Globus pallidus (tissue), 1 donor: ENCODE measurements at regions not wholly inside any gene's neighbourhood (a gene's known extent, or its start where the extent isn't known, plus 50 kb on each side); places are given as distances from the start of the nearest gene placed in this dataset.

Experiments used
- DNase-seq: peaks from one replicate; pipeline ENCODE4 v3.0.0-alpha.2; 2015; ENCODE audit warnings: low spot score

DNA sequence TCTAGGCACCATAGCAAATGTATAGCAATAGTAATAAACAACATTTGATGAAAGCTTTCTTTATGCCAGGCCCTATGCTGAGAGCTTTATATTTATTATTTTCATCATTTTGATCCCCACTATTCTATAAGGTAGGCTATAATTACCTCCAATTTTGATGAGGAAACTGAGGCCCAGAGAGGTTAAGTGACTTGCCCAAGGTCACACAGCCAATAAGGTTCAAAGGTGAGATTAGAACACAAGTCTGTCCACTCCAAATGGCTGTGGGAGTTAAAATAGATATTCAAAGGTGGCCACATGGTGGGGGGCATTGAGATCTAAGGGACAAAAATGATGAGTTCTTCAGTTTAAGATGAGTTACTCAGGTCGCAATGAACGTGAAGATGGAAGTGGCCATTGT is 269.9 kb downstream of the BMP7 start:
- no peak for DNase-seq

DNA sequence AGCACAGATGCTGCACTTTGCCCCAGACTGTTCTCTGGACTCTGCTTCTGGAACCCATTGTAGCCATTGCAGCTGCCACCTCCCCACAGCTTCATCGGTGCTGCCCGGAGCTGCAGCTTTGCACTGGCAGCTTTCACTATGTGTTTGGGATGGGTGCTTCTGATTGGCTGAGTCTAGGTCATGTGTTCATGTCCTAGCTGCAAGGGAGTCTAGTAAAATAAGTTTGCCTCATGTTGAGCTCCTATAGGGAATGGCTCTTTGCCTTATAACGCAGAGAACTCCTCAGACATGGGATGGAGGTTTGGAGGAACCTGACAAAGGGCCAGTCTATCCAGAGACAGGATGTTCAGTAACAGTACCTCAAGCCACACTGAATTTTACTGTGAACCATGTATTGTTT is 268.0 kb downstream of the BMP7 start:
- no peak for DNase-seq

DNA sequence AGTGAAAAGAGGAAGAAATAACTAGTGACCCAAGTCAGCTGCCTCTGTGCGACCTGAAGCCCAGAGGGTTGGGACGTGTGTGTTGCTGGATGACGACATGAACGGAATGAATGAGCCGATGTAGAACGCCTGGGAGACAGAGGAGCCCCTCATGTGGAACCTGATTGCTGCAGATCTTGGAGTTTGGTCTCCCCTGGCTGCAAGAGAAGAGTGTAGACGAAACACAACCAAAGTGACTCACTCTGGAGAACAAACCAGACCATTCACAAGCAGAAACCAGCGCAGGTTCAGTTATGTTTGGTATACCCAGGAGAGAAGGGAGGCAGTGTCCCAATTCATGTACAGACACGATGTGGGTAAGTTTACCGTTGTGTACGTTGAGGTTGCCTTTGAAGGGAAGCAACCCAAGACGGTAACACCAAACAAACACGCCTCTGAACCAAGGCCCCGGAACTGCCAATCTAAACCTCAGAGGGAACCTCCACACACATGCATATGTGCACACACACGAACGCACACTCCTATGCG is 265.9 kb downstream of the BMP7 start:
- DNase-seq = no peak

DNA sequence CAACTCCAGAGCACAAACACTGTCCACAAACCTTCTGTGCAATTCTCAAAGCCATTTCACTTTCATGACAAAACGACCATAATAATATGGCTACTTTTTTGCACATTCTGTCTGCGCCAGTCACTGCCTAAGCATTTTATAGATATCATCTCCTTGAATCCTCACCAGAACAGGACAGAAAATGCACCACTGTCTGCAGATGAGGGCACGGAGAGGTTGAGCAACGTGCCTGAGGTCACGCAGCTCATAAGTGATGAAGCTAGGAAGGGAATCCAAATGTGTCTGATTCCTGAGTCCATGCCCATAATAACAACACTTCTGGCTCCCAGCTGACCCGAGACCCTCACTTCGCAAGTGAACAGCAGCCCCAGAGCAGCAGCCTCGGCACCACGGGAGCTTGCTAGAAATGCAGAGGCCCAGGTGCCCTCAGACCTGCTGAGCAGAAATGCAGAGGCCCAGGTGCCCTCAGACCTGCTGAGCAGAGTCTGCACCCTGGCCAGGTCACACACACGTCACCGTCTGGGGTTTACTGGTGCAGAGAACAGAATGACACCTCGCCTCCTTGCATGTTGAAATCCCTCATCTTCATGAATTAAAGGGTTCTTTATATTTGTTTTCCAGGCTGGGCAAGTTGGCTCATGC is 265.2 kb downstream of the BMP7 start:
- DNase-seq = no peak

DNA sequence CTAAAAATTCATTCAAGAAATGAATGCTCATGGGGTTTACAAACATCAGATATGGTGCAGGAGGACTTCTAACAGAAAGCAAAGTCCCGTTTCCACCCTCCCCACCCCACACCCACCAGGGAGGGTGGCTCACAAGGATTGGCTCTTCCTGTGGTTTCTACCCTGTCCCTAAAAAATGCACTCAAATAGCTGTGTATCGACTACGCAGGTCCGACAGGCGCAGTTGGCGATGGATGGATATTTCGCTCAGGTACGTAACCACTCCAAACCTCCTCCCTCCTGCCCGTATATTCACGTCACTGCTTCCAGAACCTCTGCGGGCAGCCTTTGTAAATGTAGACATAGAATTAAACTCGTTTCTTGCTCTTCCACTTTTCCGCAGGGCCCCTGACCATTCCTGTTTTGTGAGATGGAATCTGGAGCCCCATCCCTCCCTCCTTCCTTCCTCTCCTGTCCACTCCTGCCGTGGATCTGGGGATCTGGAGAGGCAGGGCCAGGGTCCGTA is 264.3 kb downstream of the BMP7 start:
- DNase-seq = no peak

DNA sequence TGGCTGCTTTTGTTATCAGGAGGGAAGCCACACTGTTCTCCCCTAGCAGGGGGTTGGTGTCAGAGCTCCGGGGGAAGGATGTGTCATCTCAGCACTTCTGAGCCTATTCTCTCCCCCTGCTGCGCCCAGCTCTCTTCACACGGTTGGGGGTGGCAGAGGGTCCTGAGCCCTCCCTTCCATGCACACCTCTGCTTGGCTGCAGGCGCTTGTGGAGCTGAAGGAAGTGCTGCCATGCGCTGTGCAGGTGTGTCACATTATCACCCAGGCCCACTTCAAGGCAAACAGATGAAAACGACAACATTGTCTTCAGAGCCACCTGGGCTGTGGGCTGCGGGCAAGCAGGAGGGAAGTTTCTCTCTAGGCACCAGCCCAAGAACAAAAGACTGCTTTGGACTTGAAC is 263.4 kb downstream of the BMP7 start:
- DNase-seq = no peak

DNA sequence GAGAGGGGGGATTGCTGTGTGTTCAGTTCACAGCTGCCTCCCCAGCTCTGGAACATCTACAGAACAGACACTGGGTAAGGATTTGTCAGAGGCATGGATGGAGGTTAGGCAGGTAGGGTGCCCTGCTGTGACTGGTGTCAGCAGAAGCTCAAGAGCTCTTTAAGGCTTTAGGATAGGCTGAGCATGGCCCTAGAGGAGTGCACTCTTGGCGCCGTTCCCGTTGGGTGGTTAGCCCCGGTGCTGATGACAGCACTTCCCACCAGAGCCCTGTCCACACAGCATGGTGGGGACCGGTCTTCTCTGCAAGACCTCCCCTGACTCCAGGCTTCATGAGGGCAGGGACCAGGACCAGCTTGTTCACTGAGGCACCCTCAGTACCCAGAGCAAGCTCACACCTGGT is 262.0 kb downstream of the BMP7 start:
- DNase-seq = no peak

DNA sequence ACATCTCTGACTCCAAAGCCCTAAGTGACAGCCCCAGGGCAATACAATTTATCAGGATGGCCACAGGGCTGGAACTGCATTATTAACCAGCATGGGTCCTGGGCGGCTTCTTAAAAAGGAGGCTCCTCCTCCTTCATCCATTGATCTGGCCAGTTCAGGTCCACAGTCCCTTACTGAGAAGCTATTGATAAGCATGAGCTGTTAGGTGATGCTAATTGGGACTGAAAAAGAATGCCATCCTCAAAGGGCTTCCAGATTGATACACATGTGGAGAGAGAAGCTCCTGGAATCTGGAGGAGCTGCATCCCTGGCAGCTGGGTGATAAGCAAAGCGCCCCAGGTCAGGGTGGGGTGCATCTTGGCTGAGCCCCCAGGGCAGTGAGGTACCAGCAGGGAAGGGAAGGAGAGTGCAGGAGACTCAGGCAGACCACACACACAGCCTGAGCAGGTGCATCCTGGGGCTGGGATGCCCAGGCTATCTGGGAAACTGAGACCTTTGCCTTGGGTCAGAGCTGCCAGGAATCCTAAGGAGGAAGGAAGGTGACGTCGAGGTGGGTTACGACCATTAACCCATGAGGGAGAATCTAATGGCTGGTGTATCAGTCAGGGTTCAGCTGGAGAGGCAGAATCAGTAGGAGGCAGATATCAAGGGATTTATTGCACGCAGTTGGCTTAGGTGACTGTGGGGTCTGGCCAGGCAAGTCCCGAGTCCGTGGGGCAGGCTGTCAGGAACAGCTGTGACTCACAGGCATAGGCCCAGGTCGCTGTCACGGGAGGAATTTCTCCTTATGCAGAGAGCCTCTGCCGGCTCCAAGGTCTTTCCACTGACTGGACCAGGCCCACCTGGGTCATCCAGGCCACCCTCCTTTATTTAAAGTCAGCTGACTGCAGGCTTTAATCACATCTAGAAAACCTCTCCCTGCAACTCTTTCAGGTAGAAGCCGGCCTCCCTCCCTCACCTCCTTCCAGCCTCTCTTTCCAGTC is 261.2 kb downstream of the BMP7 start:
- DNase-seq = no peak

DNA sequence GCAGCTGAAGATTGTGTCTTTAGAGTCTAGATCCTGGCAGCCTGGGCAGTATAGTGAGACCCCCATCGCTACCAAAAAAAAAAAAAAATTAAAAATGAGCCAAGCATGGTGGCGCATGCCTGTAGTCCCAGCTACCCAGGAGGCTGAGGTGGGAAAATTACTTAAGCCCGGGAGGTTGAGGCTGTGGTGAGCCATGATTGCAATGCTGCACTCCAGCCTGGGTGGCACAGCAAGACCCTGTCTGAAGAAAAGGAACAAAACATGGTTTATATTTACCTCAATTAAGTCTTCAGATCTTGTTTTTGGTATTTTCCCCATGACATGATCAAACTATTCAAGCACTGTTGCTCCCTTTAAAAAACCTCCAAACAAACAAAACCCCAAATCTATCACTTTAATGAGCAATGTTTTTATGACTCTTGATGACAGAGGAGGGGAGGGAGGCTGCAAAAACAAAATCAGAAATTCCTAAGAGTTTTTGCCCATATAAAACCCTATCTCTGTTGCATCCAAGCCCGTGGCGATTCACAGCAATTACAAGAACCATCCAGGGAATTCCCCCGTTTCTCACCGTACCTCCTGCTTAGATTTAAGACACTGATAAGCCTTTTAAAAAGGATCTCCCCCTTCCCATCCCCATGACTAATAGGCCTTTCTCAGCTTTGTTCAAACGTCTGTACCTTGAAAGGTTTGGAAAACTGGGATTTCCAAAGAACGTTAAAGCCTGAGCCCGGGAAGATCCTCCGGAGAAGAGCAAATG is 259.9 kb downstream of the BMP7 start:
- no peak for DNase-seq

DNA sequence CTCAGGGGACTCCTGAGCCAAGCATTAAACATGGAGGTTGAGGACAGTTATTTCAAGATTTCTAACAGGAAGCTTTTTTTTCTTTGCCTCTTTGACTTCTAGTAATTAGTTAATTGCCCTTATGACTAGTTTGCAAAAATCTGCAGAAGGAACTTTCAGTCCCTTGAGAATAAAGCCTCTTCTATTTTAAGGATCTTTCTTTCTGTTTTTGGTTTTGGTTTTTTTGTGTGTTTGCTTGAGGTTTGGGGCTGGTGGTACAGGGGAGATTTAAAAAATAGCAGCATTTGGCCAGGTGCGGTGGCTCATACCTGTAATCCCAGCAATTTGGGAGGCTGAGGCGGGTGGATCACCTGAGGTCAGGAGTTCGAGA is 259.3 kb downstream of the BMP7 start:
- no peak for DNase-seq

DNA sequence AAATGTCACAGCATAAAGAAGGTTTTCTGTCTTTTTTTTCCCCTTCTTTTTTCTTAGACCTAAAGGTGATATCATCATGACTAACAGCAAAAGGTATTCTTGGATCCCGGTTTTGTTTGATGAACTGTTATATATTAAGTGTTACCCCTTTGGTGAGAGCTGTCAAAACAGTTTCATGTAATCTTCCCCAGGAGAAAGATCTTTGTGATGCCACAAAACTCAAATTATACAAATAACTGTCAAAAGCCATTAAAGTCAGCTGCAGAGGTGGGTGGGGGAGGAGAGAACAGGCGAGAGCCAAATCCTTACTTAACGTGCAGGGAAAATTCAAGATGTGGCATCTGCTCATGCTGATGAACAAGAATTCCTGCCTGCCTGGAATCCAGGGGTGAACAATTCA is 258.2 kb downstream of the BMP7 start:
- no peak for DNase-seq

DNA sequence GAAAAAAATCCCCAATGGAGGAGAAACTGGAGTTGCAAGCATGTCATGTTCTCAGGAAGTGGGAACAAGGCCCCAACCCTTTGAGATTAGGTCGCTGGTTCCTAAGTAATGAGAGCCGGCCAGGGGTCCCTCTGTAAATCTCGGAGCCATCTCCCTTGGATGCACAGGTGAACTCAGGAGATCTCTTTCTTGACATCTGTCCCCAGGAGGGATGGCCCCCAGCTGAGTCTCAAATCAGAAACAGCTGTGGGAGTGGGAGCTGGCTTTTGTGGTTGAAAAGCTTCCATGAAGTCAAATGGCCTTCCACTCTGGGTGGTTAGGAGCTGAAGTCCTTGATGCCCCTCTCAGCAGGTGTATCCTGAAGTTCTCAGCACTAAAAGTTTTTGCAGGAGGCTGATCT is 257.1 kb downstream of the BMP7 start:
- DNase-seq = no peak

DNA sequence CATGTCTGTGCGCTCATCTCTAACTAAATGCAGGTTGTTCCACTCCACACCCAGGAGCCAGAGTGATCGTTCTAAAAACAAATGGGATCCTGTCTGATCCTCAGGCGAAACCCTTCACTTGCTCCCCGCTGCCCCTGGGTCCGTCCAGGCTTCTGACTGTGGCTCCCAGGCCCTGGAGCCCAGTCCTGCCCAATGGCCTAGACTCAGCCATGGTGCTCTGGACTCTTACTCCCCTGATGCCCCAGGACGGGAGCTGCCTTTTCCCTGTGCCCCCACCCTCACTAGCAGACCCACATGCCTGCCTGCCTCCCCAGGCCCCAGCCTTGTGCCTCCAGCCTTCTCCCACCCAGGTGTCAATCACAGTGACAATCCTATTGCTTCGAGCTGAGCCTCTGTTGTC is 256.7 kb downstream of the BMP7 start:
- no peak for DNase-seq

DNA sequence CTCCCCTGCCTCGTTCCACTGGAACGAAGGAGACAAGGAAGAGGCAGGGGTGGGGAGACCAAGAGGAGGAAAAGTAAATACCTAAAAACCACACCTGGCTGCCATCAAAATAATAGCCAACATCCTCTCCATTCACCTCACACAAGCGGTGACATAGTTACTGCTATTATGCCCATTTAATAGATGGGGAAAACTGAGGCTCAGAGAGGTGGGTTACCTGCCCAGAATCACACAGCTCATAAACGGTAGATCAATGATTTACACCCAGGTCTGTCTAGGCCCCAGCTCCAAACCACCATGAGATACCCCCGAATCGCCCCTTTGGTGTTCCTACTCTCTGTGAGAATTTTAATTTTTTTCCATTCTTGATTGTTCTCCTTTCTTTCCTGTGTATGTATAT is 253.8 kb downstream of the BMP7 start:
- no peak for DNase-seq

DNA sequence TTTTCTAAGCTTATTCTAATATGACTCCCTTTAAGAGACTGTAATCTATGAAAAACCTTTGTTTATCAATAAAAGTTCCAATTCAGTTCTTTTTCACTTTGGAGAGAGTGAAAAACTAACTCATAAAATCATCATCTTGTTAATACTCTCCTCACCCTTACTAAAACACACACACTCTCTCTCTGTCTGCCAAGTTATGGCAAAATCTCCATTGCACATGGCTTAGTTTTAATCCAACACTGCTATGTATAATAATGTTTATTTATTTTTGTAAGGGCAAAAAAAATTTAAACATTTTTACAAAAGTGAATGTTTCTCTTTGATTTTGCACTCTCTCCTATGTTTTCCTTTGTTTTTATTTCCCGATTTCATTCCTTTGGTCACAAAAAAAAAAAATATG is 253.2 kb downstream of the BMP7 start:
- DNase-seq = no peak

DNA sequence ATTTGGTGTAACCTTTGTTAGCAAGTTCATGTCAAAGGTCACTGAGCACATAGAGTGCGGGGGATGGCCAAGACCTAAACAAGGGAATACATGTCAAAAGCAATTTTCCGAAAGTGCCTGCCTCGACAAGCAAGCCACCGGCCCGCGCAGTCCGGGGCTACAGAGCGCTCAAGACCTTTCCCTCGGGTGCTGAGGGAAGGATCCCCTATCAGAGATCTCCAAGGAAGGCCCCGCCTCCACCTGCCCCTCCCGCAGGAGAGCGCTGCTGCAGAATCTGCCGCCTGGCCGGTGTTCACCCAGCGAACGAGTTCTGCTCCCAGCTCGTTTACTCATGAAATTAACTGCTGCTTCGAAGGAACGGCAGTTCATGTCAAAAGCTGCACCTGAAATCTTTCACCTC is 252.7 kb downstream of the BMP7 start:
- no peak for DNase-seq

DNA sequence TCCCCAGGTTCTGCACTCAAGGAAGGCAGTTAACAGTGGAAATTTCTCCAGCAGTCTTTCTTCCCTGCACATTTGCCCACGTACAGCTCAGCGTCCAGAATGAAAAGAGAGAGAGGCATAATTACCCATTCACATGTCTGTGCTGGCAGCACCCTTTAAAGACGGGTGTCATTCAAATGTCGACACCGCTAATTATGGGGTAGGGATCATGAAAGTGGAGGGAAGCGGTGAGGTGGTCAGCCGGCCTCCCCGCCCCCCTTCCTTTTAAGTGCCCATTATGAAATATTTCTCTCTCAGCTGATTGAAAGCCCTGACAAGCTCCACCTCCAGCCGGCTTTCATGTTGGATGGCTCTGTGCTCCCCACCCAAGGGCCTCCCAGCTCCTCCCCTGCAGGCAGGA is 246.1 kb downstream of the BMP7 start:
- DNase-seq = no peak

DNA sequence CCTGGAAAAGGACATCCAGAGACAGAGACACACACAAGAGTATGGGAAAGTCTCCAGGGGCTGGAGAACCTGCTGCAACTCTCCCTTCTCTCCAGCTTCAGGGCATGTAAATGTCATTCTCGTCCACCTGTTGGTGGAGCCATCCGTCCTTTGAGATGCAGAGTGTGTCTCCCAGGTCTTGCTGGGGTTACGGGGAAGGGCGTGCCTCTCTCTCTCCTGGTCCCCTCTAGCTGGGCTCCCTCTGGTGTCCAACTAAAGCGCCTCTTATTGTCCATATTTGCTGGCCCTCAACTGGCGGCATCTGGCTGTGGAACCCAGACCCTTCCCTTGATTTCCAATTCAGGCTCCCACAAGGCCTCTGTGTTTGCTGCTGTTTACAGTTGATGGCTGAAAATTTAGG is 244.1 kb downstream of the BMP7 start:
- no peak for DNase-seq

DNA sequence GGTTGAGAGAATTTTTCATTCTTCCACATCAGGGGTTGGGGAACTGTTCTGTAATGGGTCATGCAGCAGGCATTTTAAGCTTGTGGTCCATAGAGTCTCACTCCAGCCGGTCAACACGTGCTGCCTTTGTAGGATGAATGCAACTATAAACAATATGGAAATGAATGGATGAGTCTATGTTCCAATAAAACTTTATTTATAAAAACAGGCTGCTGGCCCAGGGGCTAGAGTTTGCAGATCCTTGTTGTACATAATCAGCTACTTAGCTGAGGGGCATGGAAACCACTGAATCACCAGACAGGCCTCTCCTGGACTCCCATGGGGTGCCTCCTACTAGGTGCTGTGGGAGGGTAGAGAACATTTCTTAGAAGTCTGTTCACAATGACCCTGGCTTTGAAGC is 243.4 kb downstream of the BMP7 start:
- no peak for DNase-seq

DNA sequence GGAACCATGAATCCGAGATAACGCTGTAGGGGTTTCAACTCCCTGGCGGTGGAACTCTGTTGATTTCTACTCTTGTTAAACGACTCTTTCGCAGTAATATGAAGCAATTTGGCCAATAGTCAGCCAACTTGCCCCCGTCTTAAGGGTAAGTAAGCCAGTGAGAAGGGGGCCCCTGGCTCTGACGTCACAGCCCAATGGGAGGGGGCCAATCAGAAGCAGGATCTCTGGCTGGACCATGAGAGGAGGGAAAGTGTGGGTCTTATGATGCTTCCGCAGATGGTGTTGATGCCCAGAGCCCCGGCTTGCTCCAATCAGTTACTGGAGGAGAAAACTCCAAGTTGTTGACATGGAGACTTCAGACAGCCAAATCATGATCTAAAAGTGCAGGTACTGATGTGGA is 242.4 kb downstream of the BMP7 start:
- no peak for DNase-seq

DNA sequence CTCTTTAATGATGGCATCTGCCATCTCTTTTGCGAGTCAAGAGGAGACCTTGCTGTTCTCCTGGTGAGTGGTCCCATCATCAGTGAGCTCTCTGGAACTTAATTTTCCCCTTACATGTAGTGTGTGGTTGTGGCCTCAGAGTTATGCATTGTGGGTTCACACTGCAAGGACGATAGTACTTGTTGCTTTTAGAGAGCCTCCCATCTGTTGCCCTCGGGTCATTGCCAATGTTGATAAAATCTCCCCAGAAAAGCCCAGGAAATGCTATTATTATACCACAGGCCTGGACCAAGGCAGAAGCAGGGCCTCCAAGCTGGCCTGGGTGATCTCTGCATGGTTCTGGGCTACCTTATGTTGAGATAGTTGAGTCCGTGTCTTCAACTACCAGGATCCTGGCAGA is 241.6 kb downstream of the BMP7 start:
- no peak for DNase-seq

DNA sequence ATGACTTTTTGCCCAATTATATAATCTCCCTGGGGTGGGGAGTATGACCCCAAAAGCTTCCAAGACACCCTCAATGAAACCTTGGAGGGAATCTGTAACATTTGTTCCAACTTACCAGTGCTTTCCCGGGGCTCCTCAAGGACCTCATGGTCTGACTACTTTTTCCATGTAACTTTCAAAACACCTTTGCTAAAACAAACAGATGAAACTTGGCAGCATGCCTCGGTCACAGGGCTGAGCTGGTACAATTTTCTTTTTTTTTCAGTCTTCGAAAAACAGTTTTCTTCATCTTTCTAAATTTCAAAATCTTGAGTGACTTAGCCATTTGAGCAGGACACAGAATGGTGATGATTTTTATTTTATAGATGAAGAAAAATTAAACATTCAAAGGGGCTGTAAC is 241.2 kb downstream of the BMP7 start:
- no peak for DNase-seq
